ENCODE measurements at regions not wholly inside any gene's neighbourhood (a gene's known extent, or its start where the extent isn't known, plus 50 kb on each side); places are given as distances from the start of the nearest gene placed in this dataset.

GRCh38 chr3:43994657-43995546 is 246.8 kb upstream of the TOPAZ1 start:
- no peak for DNase-seq (ENCODE audit: low read depth)

- DNase-seq (ENCODE audit: low read depth) = no peak
Observed at GRCh38 chr3:43995547-43996378, 245.9 kb upstream of the TOPAZ1 start.

GRCh38 chr3:43996379-43997301 is 245.0 kb upstream of the TOPAZ1 start:
- DNase-seq (ENCODE audit: low read depth) = no peak

GRCh38 chr3:43997316-43997715 is 244.4 kb upstream of the TOPAZ1 start:
- DNase-seq (ENCODE audit: low read depth) = no peak

GRCh38 chr3:43997788-43998369 is 243.8 kb upstream of the TOPAZ1 start:
- no peak for DNase-seq (ENCODE audit: low read depth)

- DNase-seq (ENCODE audit: low read depth) = no peak
Observed at GRCh38 chr3:43998370-43998835, 243.3 kb upstream of the TOPAZ1 start.

- no peak for DNase-seq (ENCODE audit: low read depth)
Observed at GRCh38 chr3:43998836-43999727, 242.6 kb upstream of the TOPAZ1 start.

- DNase-seq (ENCODE audit: low read depth) = no peak
Observed at GRCh38 chr3:43999728-44000319, 241.9 kb upstream of the TOPAZ1 start.

GRCh38 chr3:44000586-44000985 is 241.1 kb upstream of the TOPAZ1 start:
- no peak for DNase-seq (ENCODE audit: low read depth)

GRCh38 chr3:44001072-44001471 is 240.6 kb upstream of the TOPAZ1 start:
- no peak for DNase-seq (ENCODE audit: low read depth)

- no peak for DNase-seq (ENCODE audit: low read depth)
Observed at GRCh38 chr3:44003801-44004200, 237.9 kb upstream of the TOPAZ1 start.

- no peak for DNase-seq (ENCODE audit: low read depth)
Observed at GRCh38 chr3:44011680-44012079, 230.0 kb upstream of the TOPAZ1 start.

- no peak for DNase-seq (ENCODE audit: low read depth)
Observed at GRCh38 chr3:44012160-44012899, 229.4 kb upstream of the TOPAZ1 start.

- DNase-seq (ENCODE audit: low read depth) = no peak
Observed at GRCh38 chr3:44013967-44014366, 227.7 kb upstream of the TOPAZ1 start.

- DNase-seq (ENCODE audit: low read depth) = no peak
Observed at GRCh38 chr3:44015170-44015569, 226.5 kb upstream of the TOPAZ1 start.

GRCh38 chr3:44016818-44017217 is 224.9 kb upstream of the TOPAZ1 start:
- no peak for DNase-seq (ENCODE audit: low read depth)

- no peak for DNase-seq (ENCODE audit: low read depth)
Observed at GRCh38 chr3:44018926-44019325, 222.8 kb upstream of the TOPAZ1 start.

- DNase-seq (ENCODE audit: low read depth) = no peak
Observed at GRCh38 chr3:44019736-44020135, 221.9 kb upstream of the TOPAZ1 start.

- no peak for DNase-seq (ENCODE audit: low read depth)
Observed at GRCh38 chr3:44020143-44020542, 221.5 kb upstream of the TOPAZ1 start.
